HG03280 (cell line): ENCODE measurements at regions not wholly inside any gene's neighbourhood (a gene's known extent, or its start where the extent isn't known, plus 50 kb on each side); places are given as distances from the start of the nearest gene placed in this dataset.

Experiments used
- ATAC-seq: cut with Tn5 transposase; IDR thresholded peaks from one replicate; pipeline ENCODE4 v1.9.1; 2021; ENCODE audit warnings: mild to moderate bottlenecking, moderate library complexity; ENCODE audit not compliant: unreplicated experiment

- no peak for ATAC-seq
Observed at GRCh38 chr14:82112210-82112839, 578.7 kb upstream of the SEL1L start.

GRCh38 chr14:82113007-82113406 lies 579.4 kb upstream of the SEL1L start:
- no peak for ATAC-seq

- no peak for ATAC-seq
Observed at GRCh38 chr14:82113710-82114109, 580.1 kb upstream of the SEL1L start.

GRCh38 chr14:82116721-82117120 lies 583.1 kb upstream of the SEL1L start:
- no peak for ATAC-seq

- ATAC-seq = no peak
Observed at GRCh38 chr14:82122655-82123054, 589.0 kb upstream of the SEL1L start.

GRCh38 chr14:82124511-82124910 lies 590.9 kb upstream of the SEL1L start:
- no peak for ATAC-seq

GRCh38 chr14:82126006-82126405 lies 592.4 kb upstream of the SEL1L start:
- ATAC-seq = no peak

- ATAC-seq = no peak
Observed at GRCh38 chr14:82134411-82134810, 600.8 kb upstream of the SEL1L start.

GRCh38 chr14:82138431-82138830 lies 604.8 kb upstream of the SEL1L start:
- ATAC-seq = no peak

- no peak for ATAC-seq
Observed at GRCh38 chr14:82146846-82147245, 613.2 kb upstream of the SEL1L start.

- no peak for ATAC-seq
Observed at GRCh38 chr14:82153689-82154088, 620.0 kb upstream of the SEL1L start.

GRCh38 chr14:82159624-82160023 lies 626.0 kb upstream of the SEL1L start:
- ATAC-seq = no peak

- no peak for ATAC-seq
Observed at GRCh38 chr14:82180139-82180538, 646.5 kb upstream of the SEL1L start.

GRCh38 chr14:82182646-82183045 lies 649.0 kb upstream of the SEL1L start:
- ATAC-seq = no peak

- no peak for ATAC-seq
Observed at GRCh38 chr14:82190742-82191141, 657.1 kb upstream of the SEL1L start.

GRCh38 chr14:82192387-82192786 lies 658.7 kb upstream of the SEL1L start:
- ATAC-seq = no peak

GRCh38 chr14:82223276-82223675 lies 689.6 kb upstream of the SEL1L start:
- ATAC-seq = no peak

- no peak for ATAC-seq
Observed at GRCh38 chr14:82224610-82225009, 691.0 kb upstream of the SEL1L start.

- no peak for ATAC-seq
Observed at GRCh38 chr14:82230748-82231147, 697.1 kb upstream of the SEL1L start.

GRCh38 chr14:82238649-82239048 lies 705.0 kb upstream of the SEL1L start:
- no peak for ATAC-seq

GRCh38 chr14:82239223-82239622 lies 705.6 kb upstream of the SEL1L start:
- no peak for ATAC-seq

GRCh38 chr14:82244791-82245190 lies 711.1 kb upstream of the SEL1L start:
- no peak for ATAC-seq

- no peak for ATAC-seq
Observed at GRCh38 chr14:82251494-82251893, 717.8 kb upstream of the SEL1L start.
